ENCODE measurements at regions not wholly inside any gene's neighbourhood (a gene's known extent, or its start where the extent isn't known, plus 50 kb on each side); places are given as distances from the start of the nearest gene placed in this dataset.

- Histone ChIP-seq H3K27me3 (ENCODE audit: control insufficient read depth in 3 of 3, insufficient read depth in 3 of 3, low read length in 2 of 3) (no peaks in the 10 kb centered on the region), H3K27ac (ENCODE audit: low read depth in 1 of 2, low read length in 1 of 2) (peak overlapping the region in 1 of 2 donors; percentile 41), H3K9me3 (ENCODE audit: control insufficient read depth in 4 of 4, insufficient read depth in 3 of 4, low read length in 3 of 4) (no peaks in the 10 kb centered on the region), H3K4me1 (ENCODE audit: control insufficient read depth in 5 of 5, insufficient read depth in 5 of 5, low read length in 5 of 5) (peaks cover 0 to 25% (median 14%) of the 10 kb centered on the region in 5 donors), H3K9ac (ENCODE audit: insufficient read depth in 1 of 2, low read length in 2 of 2) (no peak overlapping the region), H3K36me3 (ENCODE audit: control insufficient read depth in 4 of 4, insufficient read depth in 4 of 4, low read length in 4 of 4) (no peaks in the 10 kb centered on the region), H3K4me3 (no peak overlapping the region)
- no peak for ATAC-seq (ENCODE audit: insufficient read depth, low FRiP score)
- WGBS, 2 donors = 85 to 87% methylated on average over 10 of the region's 10 CpGs
- peak in 1 of 3 donors; percentile 46 for DNase-seq
- no peak for TF ChIP-seq CTCF (IDR thresholded peaks at IDR 0.05; ENCODE audit: control extremely low read depth, extremely low read depth)
Observed at GRCh38 chr10:78551184-78552005, 517.4 kb upstream of the ZMIZ1 start.

GRCh38 chr10:78552261-78552811 lies 516.4 kb upstream of the ZMIZ1 start:
- Histone ChIP-seq H3K36me3 (ENCODE audit: control insufficient read depth in 4 of 4, insufficient read depth in 4 of 4, low read length in 4 of 4) (no peaks in the 10 kb centered on the region), H3K27me3 (ENCODE audit: control insufficient read depth in 3 of 3, insufficient read depth in 3 of 3, low read length in 2 of 3) (no peaks in the 10 kb centered on the region), H3K4me3 (no peak overlapping the region), H3K27ac (ENCODE audit: low read depth in 1 of 2, low read length in 1 of 2) (peak overlapping the region in 1 of 2 donors; percentile 46), H3K4me1 (ENCODE audit: control insufficient read depth in 5 of 5, insufficient read depth in 5 of 5, low read length in 5 of 5) (peaks cover 0 to 25% (median 14%) of the 10 kb centered on the region in 5 donors), H3K9ac (ENCODE audit: insufficient read depth in 1 of 2, low read length in 2 of 2) (no peak overlapping the region), H3K9me3 (ENCODE audit: control insufficient read depth in 4 of 4, insufficient read depth in 3 of 4, low read length in 3 of 4) (no peaks in the 10 kb centered on the region)
- 51 to 52% methylated on average over 7 of the region's 7 CpGs for WGBS, 2 donors
- DNase-seq = peak; percentile 87 to 96 (median 92)
- ATAC-seq (ENCODE audit: insufficient read depth, low FRiP score) = peak; percentile 27
- no peak for TF ChIP-seq CTCF (IDR thresholded peaks at IDR 0.05; ENCODE audit: control extremely low read depth, extremely low read depth)

GRCh38 chr10:78553792-78554191 lies 515.0 kb upstream of the ZMIZ1 start:
- DNase-seq = no peak
- H3K4me1 ChIP-seq (ENCODE audit: control insufficient read depth in 5 of 5, insufficient read depth in 5 of 5, low read length in 5 of 5) = peaks cover 0 to 23% (median 14%) of the 10 kb centered on the region in 5 donors
- ATAC-seq (ENCODE audit: insufficient read depth, low FRiP score) = no peak
- H3K9me3 ChIP-seq (ENCODE audit: control insufficient read depth in 4 of 4, insufficient read depth in 3 of 4, low read length in 3 of 4) = no peaks in the 10 kb centered on the region
- no peaks in the 10 kb centered on the region for H3K36me3 ChIP-seq (ENCODE audit: control insufficient read depth in 4 of 4, insufficient read depth in 4 of 4, low read length in 4 of 4)
- H3K27ac ChIP-seq (ENCODE audit: low read depth in 1 of 2, low read length in 1 of 2) = no peak overlapping the region
- H3K27me3 ChIP-seq (ENCODE audit: control insufficient read depth in 3 of 3, insufficient read depth in 3 of 3, low read length in 2 of 3) = no peaks in the 10 kb centered on the region
- H3K9ac ChIP-seq (ENCODE audit: insufficient read depth in 1 of 2, low read length in 2 of 2) = no peak overlapping the region
- TF ChIP-seq CTCF (IDR thresholded peaks at IDR 0.05; ENCODE audit: control extremely low read depth, extremely low read depth) = no peak
- no peak overlapping the region for H3K4me3 ChIP-seq
- WGBS, 2 donors = 69 to 80% methylated on average over 3 of the region's 3 CpGs

Measured in lung (tissue), 11 donors.